ENCODE measurements at regions not wholly inside any gene's neighbourhood (a gene's known extent, or its start where the extent isn't known, plus 50 kb on each side); places are given as distances from the start of the nearest gene placed in this dataset.

GRCh38 chr16:29146266-29146665 is 161.4 kb downstream of the LAT start:
- TF ChIP-seq, protein P1, sequence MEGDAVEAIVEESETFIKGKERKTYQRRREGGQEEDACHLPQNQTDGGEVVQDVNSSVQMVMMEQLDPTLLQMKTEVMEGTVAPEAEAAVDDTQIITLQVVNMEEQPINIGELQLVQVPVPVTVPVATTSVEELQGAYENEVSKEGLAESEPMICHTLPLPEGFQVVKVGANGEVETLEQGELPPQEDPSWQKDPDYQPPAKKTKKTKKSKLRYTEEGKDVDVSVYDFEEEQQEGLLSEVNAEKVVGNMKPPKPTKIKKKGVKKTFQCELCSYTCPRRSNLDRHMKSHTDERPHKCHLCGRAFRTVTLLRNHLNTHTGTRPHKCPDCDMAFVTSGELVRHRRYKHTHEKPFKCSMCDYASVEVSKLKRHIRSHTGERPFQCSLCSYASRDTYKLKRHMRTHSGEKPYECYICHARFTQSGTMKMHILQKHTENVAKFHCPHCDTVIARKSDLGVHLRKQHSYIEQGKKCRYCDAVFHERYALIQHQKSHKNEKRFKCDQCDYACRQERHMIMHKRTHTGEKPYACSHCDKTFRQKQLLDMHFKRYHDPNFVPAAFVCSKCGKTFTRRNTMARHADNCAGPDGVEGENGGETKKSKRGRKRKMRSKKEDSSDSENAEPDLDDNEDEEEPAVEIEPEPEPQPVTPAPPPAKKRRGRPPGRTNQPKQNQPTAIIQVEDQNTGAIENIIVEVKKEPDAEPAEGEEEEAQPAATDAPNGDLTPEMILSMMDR (IDR thresholded peaks at IDR 0.05): no peak
- no peak for TF ChIP-seq POLR2A (IDR thresholded peaks at IDR 0.05)

Data from body of pancreas (tissue), 4 donors.